ENCODE measurements at regions not wholly inside any gene's neighbourhood (a gene's known extent, or its start where the extent isn't known, plus 50 kb on each side); places are given as distances from the start of the nearest gene placed in this dataset.

DNA sequence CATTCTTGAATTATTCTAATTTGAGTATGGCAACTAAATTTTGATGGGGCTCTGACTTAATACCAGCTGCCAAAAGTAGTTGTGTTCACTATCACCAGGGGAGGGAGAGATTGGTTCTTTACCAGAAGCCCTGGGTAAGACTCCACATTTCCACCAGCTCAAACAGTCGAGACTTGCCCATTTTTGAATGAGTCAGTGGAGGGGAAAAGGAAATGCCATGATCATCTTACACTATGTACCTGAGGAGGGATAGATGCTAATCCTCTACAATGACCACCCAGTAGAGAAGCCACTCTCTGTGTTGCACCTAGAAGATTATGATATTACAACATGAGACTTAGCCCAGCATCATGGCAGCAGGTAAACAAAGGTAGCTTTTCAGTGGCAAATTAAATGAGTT is 77.0 kb upstream of the SGK1 start:
- TF ChIP-seq SP1 (IDR thresholded peaks at IDR 0.05; ENCODE audit: low read depth, low read length) (no peak), RXRA (IDR thresholded peaks at IDR 0.05; ENCODE audit: insufficient read depth, low read depth, low read length) (no peak), MAFK (IDR thresholded peaks at IDR 0.05; ENCODE audit: low read depth, low read length) (no peak), POLR2A (IDR thresholded peaks at IDR 0.05; ENCODE audit: control extremely low read depth in 1 of 2, low read depth in 2 of 2, low read length in 2 of 2) (no peak), SP4 (IDR thresholded peaks at IDR 0.05; ENCODE audit: low read length) (no peak), SIN3A (conservative IDR thresholded peaks at IDR 0.05 in 1 of 2, IDR thresholded peaks at IDR 0.05 in 1 of 2; ENCODE audit: low read depth in 1 of 2, low read length in 2 of 2) (no peak), CTCF (IDR thresholded peaks at IDR 0.05; ENCODE audit: control extremely low read depth in 1 of 3, insufficient read depth in 1 of 3, low read depth in 1 of 3, low read length in 3 of 3) (no peak)
- TF ChIP-seq, protein P1, sequence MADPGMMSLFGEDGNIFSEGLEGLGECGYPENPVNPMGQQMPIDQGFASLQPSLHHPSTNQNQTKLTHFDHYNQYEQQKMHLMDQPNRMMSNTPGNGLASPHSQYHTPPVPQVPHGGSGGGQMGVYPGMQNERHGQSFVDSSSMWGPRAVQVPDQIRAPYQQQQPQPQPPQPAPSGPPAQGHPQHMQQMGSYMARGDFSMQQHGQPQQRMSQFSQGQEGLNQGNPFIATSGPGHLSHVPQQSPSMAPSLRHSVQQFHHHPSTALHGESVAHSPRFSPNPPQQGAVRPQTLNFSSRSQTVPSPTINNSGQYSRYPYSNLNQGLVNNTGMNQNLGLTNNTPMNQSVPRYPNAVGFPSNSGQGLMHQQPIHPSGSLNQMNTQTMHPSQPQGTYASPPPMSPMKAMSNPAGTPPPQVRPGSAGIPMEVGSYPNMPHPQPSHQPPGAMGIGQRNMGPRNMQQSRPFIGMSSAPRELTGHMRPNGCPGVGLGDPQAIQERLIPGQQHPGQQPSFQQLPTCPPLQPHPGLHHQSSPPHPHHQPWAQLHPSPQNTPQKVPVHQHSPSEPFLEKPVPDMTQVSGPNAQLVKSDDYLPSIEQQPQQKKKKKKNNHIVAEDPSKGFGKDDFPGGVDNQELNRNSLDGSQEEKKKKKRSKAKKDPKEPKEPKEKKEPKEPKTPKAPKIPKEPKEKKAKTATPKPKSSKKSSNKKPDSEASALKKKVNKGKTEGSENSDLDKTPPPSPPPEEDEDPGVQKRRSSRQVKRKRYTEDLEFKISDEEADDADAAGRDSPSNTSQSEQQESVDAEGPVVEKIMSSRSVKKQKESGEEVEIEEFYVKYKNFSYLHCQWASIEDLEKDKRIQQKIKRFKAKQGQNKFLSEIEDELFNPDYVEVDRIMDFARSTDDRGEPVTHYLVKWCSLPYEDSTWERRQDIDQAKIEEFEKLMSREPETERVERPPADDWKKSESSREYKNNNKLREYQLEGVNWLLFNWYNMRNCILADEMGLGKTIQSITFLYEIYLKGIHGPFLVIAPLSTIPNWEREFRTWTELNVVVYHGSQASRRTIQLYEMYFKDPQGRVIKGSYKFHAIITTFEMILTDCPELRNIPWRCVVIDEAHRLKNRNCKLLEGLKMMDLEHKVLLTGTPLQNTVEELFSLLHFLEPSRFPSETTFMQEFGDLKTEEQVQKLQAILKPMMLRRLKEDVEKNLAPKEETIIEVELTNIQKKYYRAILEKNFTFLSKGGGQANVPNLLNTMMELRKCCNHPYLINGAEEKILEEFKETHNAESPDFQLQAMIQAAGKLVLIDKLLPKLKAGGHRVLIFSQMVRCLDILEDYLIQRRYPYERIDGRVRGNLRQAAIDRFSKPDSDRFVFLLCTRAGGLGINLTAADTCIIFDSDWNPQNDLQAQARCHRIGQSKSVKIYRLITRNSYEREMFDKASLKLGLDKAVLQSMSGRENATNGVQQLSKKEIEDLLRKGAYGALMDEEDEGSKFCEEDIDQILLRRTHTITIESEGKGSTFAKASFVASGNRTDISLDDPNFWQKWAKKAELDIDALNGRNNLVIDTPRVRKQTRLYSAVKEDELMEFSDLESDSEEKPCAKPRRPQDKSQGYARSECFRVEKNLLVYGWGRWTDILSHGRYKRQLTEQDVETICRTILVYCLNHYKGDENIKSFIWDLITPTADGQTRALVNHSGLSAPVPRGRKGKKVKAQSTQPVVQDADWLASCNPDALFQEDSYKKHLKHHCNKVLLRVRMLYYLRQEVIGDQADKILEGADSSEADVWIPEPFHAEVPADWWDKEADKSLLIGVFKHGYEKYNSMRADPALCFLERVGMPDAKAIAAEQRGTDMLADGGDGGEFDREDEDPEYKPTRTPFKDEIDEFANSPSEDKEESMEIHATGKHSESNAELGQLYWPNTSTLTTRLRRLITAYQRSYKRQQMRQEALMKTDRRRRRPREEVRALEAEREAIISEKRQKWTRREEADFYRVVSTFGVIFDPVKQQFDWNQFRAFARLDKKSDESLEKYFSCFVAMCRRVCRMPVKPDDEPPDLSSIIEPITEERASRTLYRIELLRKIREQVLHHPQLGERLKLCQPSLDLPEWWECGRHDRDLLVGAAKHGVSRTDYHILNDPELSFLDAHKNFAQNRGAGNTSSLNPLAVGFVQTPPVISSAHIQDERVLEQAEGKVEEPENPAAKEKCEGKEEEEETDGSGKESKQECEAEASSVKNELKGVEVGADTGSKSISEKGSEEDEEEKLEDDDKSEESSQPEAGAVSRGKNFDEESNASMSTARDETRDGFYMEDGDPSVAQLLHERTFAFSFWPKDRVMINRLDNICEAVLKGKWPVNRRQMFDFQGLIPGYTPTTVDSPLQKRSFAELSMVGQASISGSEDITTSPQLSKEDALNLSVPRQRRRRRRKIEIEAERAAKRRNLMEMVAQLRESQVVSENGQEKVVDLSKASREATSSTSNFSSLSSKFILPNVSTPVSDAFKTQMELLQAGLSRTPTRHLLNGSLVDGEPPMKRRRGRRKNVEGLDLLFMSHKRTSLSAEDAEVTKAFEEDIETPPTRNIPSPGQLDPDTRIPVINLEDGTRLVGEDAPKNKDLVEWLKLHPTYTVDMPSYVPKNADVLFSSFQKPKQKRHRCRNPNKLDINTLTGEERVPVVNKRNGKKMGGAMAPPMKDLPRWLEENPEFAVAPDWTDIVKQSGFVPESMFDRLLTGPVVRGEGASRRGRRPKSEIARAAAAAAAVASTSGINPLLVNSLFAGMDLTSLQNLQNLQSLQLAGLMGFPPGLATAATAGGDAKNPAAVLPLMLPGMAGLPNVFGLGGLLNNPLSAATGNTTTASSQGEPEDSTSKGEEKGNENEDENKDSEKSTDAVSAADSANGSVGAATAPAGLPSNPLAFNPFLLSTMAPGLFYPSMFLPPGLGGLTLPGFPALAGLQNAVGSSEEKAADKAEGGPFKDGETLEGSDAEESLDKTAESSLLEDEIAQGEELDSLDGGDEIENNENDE (IDR thresholded peaks at IDR 0.05; ENCODE audit: insufficient replicate concordance, low read length), result no peak
